HCT116 (cell line): ENCODE measurements at regions not wholly inside any gene's neighbourhood (a gene's known extent, or its start where the extent isn't known, plus 50 kb on each side); places are given as distances from the start of the nearest gene placed in this dataset.

Experiments
- ATAC-seq: fragments of 200-7000 bp; cut with Tn5 transposase; 2 replicates; pipeline ENCODE4 v1.9.1; 2020; ENCODE audit warnings: mild to moderate bottlenecking, moderate library complexity
- BruUV-seq: library from RNA; stranded (reverse); fragments of 400-500 nt; replicated peaks from 2 replicates; lab custom pipeline; 2021; lab: Mats Ljungman, UMichigan
- CTCF ChIA-PET: fragments of 300-600 bp; sonication (Branson Sonifier 250); formaldehyde crosslinking; loops from one replicate; lab custom pipeline; 2021; ENCODE audit warnings: antibody characterized with exemption; lab: Charles Lee
- POLR2A ChIA-PET: fragments of 300-600, 350-600 bp; sonication (Branson Sonifier 250); formaldehyde crosslinking; loops from one replicate; lab custom pipeline; 2021; ENCODE audit warnings: antibody characterized with exemption; lab: Charles Lee
- RAD21 ChIA-PET, 2 experiments: fragments of 300-600 bp; sonication (Branson Sonifier 250); formaldehyde crosslinking; loops; one replicate each; lab custom pipeline; 2023; ENCODE audit warnings: low total read pairs in 2 of 2; ENCODE audit not compliant: uncharacterized antibody in 2 of 2, unreplicated experiment in 2 of 2, low non-redundant PET in 1 of 2; lab: Charles Lee
- DNase-seq: peaks from one replicate; pipeline ENCODE4 v3.0.0-alpha.2; 2010; ENCODE audit warnings: low read depth, low spot score
- H2AFZ ChIP-seq: fragments of 200-600 bp; shearing (Covaris generic), sonication (generic); 2 replicates; pipeline ENCODE4 v1.6.1; 2017; ENCODE audit warnings: low read depth, mixed run types, mixed read lengths, antibody characterized with exemption, low read length; ENCODE audit not compliant: poor library complexity, severe bottlenecking
- H3K27ac ChIP-seq: 2 replicates; pipeline ENCODE4 v1.5.1; 2012; ENCODE audit warnings: low read depth, low read length
- H3K27me3 ChIP-seq: fragments of 200-600 bp; sonication (generic); 2 replicates; pipeline ENCODE4 v1.6.1; 2016; ENCODE audit warnings: mixed run types, low read length, mixed read lengths; ENCODE audit not compliant: insufficient read depth
- H3K36me3 ChIP-seq, 2 experiments: fragments of 200-500 bp in 1 of 2; fragments of 200-600 bp in 1 of 2; sonication (Bioruptor generic) in 1 of 2; sonication (generic) in 1 of 2; 2 replicates each; pipeline versions ENCODE4 v1.5.1 to v1.6.1; 2014 to 2016; ENCODE audit warnings: low read length in 2 of 2, inconsistent platforms in 1 of 2, mixed read lengths in 1 of 2, mixed run types in 1 of 2; ENCODE audit not compliant: insufficient read depth in 2 of 2, control insufficient read depth in 1 of 2
- H3K4me1 ChIP-seq, 2 experiments: fragments of 200-600 bp in 1 of 2; sonication (generic) in 1 of 2; 2 replicates each; pipeline versions ENCODE4 v1.5.1 to v1.6.1; 2012 to 2017; ENCODE audit warnings: low read length in 2 of 2, inconsistent platforms in 1 of 2, mild to moderate bottlenecking in 1 of 2, mixed read lengths in 1 of 2, mixed run types in 1 of 2, moderate library complexity in 1 of 2; ENCODE audit not compliant: insufficient read depth in 2 of 2, control insufficient read depth in 1 of 2
- H3K4me2 ChIP-seq: fragments of 200-600 bp; sonication (generic); 2 replicates; pipeline ENCODE4 v1.6.1; 2017; ENCODE audit warnings: mixed run types, low read length, mixed read lengths
- H3K4me3 ChIP-seq, 2 experiments: fragments of 200-600 bp in 1 of 2; sonication (generic) in 1 of 2; replicated peaks in 1 of 2; 2 replicates each; pipeline ENCODE4 v1.5.1; 2011 to 2016; ENCODE audit warnings: low read length in 2 of 2, control low read depth in 1 of 2, low read depth in 1 of 2, mild to moderate bottlenecking in 1 of 2, mixed read lengths in 1 of 2, mixed run types in 1 of 2
- H3K79me2 ChIP-seq: fragments of 200-600 bp; sonication (generic); 2 replicates; pipeline ENCODE4 v1.6.1; 2017; ENCODE audit warnings: mild to moderate bottlenecking, mixed run types, low read length, moderate library complexity, mixed read lengths; ENCODE audit not compliant: insufficient read depth
- H3K9ac ChIP-seq: fragments of 200-600 bp; sonication (generic); 2 replicates; pipeline ENCODE4 v1.6.1; 2016; ENCODE audit warnings: low read length, mixed read lengths
- H3K9me2 ChIP-seq: fragments of 200-600 bp; sonication (generic), shearing (Covaris generic); 2 replicates; pipeline ENCODE4 v1.6.1; 2017; ENCODE audit warnings: mixed run types, mild to moderate bottlenecking, moderate library complexity; ENCODE audit not compliant: insufficient read depth
- H3K9me3 ChIP-seq, 2 experiments: fragments of 200-500 bp in 1 of 2; fragments of 200-600 bp in 1 of 2; sonication (Bioruptor generic) in 1 of 2; sonication (generic) in 1 of 2; 2 replicates each; pipeline ENCODE4 v1.6.1; 2014 to 2017; ENCODE audit warnings: low read length in 2 of 2, mixed read lengths in 2 of 2, inconsistent platforms in 1 of 2, low read depth in 1 of 2, mild to moderate bottlenecking in 1 of 2, mixed run types in 1 of 2, moderate library complexity in 1 of 2; ENCODE audit not compliant: control insufficient read depth in 1 of 2, insufficient read depth in 1 of 2
- H4K20me1 ChIP-seq: fragments of 200-600 bp; sonication (generic), shearing (Covaris generic); 2 replicates; pipeline ENCODE4 v1.6.1; 2017; ENCODE audit warnings: mixed run types, mild to moderate bottlenecking, moderate library complexity; ENCODE audit not compliant: insufficient read depth
- CBX3 ChIP-seq: IDR thresholded peaks from 2 replicates; pipeline ENCODE4 v1.6.1; 2012; ENCODE audit warnings: low read depth
- CEBPB ChIP-seq: IDR thresholded peaks from 2 replicates; pipeline ENCODE4 v1.6.1; 2012; ENCODE audit warnings: low read depth
- EGR1 ChIP-seq: IDR thresholded peaks from 2 replicates; pipeline ENCODE4 v1.6.1; 2012; ENCODE audit warnings: low read depth
- ELF1 ChIP-seq: IDR thresholded peaks from 2 replicates; pipeline ENCODE4 v1.6.1; 2012; ENCODE audit warnings: low read depth, borderline replicate concordance
- EZH2 ChIP-seq: fragments of 200-600 bp; sonication (generic); IDR thresholded peaks from 2 replicates; pipeline ENCODE4 v1.6.1; 2017; ENCODE audit warnings: antibody characterized with exemption, mixed run types
- EZH2phosphoT487 ChIP-seq: fragments of 200-600 bp; IDR thresholded peaks from 2 replicates; pipeline ENCODE4 v1.6.1; 2018; ENCODE audit warnings: antibody characterized with exemption, borderline replicate concordance
- FOSL1 ChIP-seq: IDR thresholded peaks from 2 replicates; pipeline ENCODE4 v1.6.1; 2012; ENCODE audit warnings: low read depth
- JUND ChIP-seq: IDR thresholded peaks from 2 replicates; pipeline ENCODE4 v1.6.1; 2012
- POLR2AphosphoS5 ChIP-seq: IDR thresholded peaks from 2 replicates; pipeline ENCODE4 v1.6.1; 2011; ENCODE audit warnings: mild to moderate bottlenecking, low read depth, low read length, moderate library complexity
- RAD21 ChIP-seq: IDR thresholded peaks from 2 replicates; pipeline ENCODE4 v1.6.1; 2012; ENCODE audit warnings: low read depth, mild to moderate bottlenecking
- SRF ChIP-seq: IDR thresholded peaks from 2 replicates; pipeline ENCODE4 v1.6.1; 2012; ENCODE audit warnings: low read depth
- TCF7L2 ChIP-seq: IDR thresholded peaks from 2 replicates; pipeline ENCODE4 v1.7.0; 2011; ENCODE audit warnings: borderline replicate concordance, inconsistent platforms; ENCODE audit not compliant: insufficient read depth, insufficient read length; ENCODE audit errors: extremely low read depth
- intact Hi-C: fragments of 100-400 bp; cut with micrococcal nuclease; formaldehyde crosslinking; loops from 2 replicates; pipeline ENCODE4 v1.10.0; 2022
- TF ChIP-seq, protein P1 (sequence below): IDR thresholded peaks from 2 replicates; pipeline ENCODE4 v1.6.1; 2012
- TF ChIP-seq, protein P2 (sequence below), 3 experiments: fragments of 200-600 bp in 1 of 3; sonication (generic) in 1 of 3; IDR thresholded peaks in 2 of 3; conservative IDR thresholded peaks in 1 of 3; 2 replicates each; pipeline ENCODE4 v1.5.1; 2012 to 2017; ENCODE audit warnings: low read depth in 2 of 3, low read length in 2 of 3, antibody characterized with exemption in 1 of 3, borderline replicate concordance in 1 of 3, control low read depth in 1 of 3, mild to moderate bottlenecking in 1 of 3, mixed read lengths in 1 of 3, mixed run types in 1 of 3, moderate library complexity in 1 of 3; ENCODE audit not compliant: insufficient read depth in 1 of 3
- TF ChIP-seq, protein P3 (sequence below): IDR thresholded peaks from 2 replicates; pipeline ENCODE4 v1.6.1; 2012
- TF ChIP-seq, protein P4 (sequence below): IDR thresholded peaks from 2 replicates; pipeline ENCODE4 v1.6.1; 2011; ENCODE audit warnings: mild to moderate bottlenecking, low read length, moderate library complexity; ENCODE audit not compliant: insufficient replicate concordance; ENCODE audit errors: extremely low read depth

DNA sequence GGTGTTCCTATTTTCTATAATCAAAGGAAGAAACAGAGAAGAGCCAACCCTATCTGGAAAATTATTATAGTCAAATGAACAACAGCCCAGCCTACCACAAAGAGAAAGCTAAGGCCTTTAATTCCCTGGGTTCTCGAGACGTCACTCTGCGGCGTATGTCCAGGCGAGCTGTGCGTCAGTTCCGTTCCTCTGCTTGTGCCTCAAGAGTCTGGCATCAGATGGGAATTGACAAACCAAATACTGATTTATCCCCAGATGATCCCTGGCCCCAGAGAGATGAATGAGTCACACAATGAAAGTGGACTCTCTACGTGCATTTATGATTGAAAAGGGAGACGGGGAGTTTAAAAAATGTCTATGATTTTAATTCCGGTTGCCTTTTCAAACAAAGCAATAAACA lies 151.6 kb upstream of the PDE10A start:
- ATAC-seq, result no peak
- ChIA-PET RAD21 (no interaction called here), CTCF (no interaction called here), POLR2A (no interaction called here)
- no peaks in the 10 kb centered on the region for H3K27me3 ChIP-seq
- no peaks in the 10 kb centered on the region for H3K79me2 ChIP-seq
- no peak overlapping the region for H3K4me2 ChIP-seq
- intact Hi-C loops, result no loop called here
- no peak overlapping the region for H3K9ac ChIP-seq
- no TSS peak for BruUV-seq
- no peaks in the 10 kb centered on the region for H3K4me1 ChIP-seq
- H3K27ac ChIP-seq, result no peak overlapping the region
- H4K20me1 ChIP-seq, result no peaks in the 10 kb centered on the region
- no peaks in the 10 kb centered on the region for H3K9me2 ChIP-seq
- TF ChIP-seq CBX3, result no peak
- no peak for TF ChIP-seq RAD21
- no peak for TF ChIP-seq TCF7L2
- TF ChIP-seq, protein P1, sequence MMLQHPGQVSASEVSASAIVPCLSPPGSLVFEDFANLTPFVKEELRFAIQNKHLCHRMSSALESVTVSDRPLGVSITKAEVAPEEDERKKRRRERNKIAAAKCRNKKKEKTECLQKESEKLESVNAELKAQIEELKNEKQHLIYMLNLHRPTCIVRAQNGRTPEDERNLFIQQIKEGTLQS, result no peak
- no peak for TF ChIP-seq JUND
- TF ChIP-seq CEBPB, result no peak
- TF ChIP-seq, protein P2, sequence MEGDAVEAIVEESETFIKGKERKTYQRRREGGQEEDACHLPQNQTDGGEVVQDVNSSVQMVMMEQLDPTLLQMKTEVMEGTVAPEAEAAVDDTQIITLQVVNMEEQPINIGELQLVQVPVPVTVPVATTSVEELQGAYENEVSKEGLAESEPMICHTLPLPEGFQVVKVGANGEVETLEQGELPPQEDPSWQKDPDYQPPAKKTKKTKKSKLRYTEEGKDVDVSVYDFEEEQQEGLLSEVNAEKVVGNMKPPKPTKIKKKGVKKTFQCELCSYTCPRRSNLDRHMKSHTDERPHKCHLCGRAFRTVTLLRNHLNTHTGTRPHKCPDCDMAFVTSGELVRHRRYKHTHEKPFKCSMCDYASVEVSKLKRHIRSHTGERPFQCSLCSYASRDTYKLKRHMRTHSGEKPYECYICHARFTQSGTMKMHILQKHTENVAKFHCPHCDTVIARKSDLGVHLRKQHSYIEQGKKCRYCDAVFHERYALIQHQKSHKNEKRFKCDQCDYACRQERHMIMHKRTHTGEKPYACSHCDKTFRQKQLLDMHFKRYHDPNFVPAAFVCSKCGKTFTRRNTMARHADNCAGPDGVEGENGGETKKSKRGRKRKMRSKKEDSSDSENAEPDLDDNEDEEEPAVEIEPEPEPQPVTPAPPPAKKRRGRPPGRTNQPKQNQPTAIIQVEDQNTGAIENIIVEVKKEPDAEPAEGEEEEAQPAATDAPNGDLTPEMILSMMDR (IDR thresholded peaks at IDR 0.05 in 2 of 3, conservative IDR thresholded peaks at IDR 0.05 in 1 of 3; ENCODE audit: borderline replicate concordance in 1 of 3, insufficient read depth in 1 of 3, low read depth in 2 of 3, low read length in 2 of 3), result no peak
- TF ChIP-seq EZH2phosphoT487, result no peak
- TF ChIP-seq, protein P3, sequence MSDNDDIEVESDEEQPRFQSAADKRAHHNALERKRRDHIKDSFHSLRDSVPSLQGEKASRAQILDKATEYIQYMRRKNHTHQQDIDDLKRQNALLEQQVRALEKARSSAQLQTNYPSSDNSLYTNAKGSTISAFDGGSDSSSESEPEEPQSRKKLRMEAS, result no peak
- no peak for TF ChIP-seq FOSL1
- no peak for TF ChIP-seq ELF1
- no peak for TF ChIP-seq EGR1
- TF ChIP-seq SRF, result no peak
- no peak for TF ChIP-seq POLR2AphosphoS5
- TF ChIP-seq EZH2, result no peak
- TF ChIP-seq, protein P4, sequence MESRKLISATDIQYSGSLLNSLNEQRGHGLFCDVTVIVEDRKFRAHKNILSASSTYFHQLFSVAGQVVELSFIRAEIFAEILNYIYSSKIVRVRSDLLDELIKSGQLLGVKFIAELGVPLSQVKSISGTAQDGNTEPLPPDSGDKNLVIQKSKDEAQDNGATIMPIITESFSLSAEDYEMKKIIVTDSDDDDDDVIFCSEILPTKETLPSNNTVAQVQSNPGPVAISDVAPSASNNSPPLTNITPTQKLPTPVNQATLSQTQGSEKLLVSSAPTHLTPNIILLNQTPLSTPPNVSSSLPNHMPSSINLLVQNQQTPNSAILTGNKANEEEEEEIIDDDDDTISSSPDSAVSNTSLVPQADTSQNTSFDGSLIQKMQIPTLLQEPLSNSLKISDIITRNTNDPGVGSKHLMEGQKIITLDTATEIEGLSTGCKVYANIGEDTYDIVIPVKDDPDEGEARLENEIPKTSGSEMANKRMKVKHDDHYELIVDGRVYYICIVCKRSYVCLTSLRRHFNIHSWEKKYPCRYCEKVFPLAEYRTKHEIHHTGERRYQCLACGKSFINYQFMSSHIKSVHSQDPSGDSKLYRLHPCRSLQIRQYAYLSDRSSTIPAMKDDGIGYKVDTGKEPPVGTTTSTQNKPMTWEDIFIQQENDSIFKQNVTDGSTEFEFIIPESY, result no peak
- H3K9me3 ChIP-seq, result no peaks in the 10 kb centered on the region
- DNase-seq, result no peak
- no peak overlapping the region for H3K4me3 ChIP-seq
- no peaks in the 10 kb centered on the region for H3K36me3 ChIP-seq
- H2AFZ ChIP-seq, result no peak overlapping the region
